ENCODE measurements at regions not wholly inside any gene's neighbourhood (a gene's known extent, or its start where the extent isn't known, plus 50 kb on each side); places are given as distances from the start of the nearest gene placed in this dataset.

GRCh38 chr1:88311265-88311664 is 372.8 kb upstream of the PKN2 start:
- TF ChIP-seq CTCF (conservative IDR thresholded peaks at IDR 0.05; ENCODE audit: low read depth, low read length) (no peak), EZH2 (IDR thresholded peaks at IDR 0.05; ENCODE audit: low read length, unreplicated experiment) (no peak)

All from PC-3 (cell line).